Fibroblast of skin of left quadriceps (primary cell): ENCODE measurements at regions not wholly inside any gene's neighbourhood (a gene's known extent, or its start where the extent isn't known, plus 50 kb on each side); places are given as distances from the start of the nearest gene placed in this dataset.
"Not testable (repeated sequence)": the region's sequence is repeated elsewhere in the genome, so short reads cannot be mapped to it uniquely, and the experiment has no call there.

Source experiments
- DNase-seq, 2 experiments: peaks; one replicate each; pipeline ENCODE4 v3.0.0-alpha.2; 2013; ENCODE audit warnings: low read depth in 2 of 2

- DNase-seq: no peak
Observed at GRCh38 chr7:121744877-121745276, 128.1 kb upstream of the PTPRZ1 start.

GRCh38 chr7:121744319-121744718, 128.6 kb upstream of the PTPRZ1 start:
- DNase-seq: no peak

- no peak for DNase-seq
Observed at GRCh38 chr7:121741896-121742295, 131.1 kb upstream of the PTPRZ1 start.

- DNase-seq: no peak
Observed at GRCh38 chr7:121739465-121739864, 133.5 kb upstream of the PTPRZ1 start.

GRCh38 chr7:121730869-121731268, 142.1 kb upstream of the PTPRZ1 start:
- DNase-seq: no peak

DNA sequence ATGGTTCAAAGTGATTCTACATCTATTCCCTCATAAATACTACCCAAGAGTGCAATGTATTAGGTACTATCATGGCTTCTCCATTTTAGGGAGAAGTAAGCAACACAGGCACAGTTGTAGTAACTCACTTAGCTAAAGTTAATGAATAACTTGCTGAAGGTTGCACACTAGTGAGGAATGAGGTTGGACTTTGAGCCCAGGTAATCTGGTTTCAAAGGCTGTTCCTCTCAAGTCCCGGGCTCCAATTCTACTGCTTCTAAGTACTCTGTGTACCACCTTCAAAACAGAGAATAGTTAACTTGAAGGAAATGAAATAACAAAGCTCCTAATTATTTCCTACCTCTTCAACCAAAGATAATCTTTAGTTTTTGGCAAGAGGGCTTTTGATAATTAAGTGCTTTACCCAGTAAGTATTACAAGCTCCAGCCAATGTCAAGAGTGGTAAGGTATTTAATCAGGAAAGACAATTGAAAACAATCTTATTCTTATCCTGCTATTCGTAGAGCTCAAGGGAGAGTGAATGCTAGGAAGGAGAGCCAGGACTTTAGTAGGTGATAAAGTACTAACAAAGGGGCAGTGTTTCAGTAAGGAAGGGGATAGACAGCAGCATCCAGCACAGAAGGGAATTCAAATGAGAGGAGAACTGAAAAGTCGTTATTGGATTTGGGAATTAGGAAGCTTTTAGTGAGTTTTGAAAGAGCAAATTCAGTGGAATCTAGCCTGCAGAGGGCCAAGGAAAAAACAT, 158.2 kb upstream of the PTPRZ1 start:
- DNase-seq: no peak

DNA sequence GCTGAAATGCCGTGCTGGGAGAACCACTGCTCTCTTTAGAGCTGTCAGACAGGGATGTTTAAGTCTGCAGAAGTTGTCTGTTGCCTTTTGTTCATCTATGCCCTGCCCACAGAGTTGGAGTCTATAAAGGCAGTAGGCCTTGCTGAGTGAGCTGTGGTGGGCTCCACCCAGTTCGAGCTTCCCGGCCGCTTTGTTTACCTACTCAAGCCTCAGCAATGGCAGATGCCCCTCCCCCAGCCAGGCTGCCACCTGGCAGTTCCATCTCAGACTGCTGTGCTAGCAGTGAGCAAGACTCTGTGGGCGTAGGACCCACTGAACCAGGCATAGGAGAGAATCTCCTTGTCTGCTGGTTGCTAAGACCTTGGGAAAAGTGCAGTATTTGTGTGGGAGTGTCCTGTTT, 160.0 kb upstream of the PTPRZ1 start:
- not testable (repeated sequence) for DNase-seq

DNA sequence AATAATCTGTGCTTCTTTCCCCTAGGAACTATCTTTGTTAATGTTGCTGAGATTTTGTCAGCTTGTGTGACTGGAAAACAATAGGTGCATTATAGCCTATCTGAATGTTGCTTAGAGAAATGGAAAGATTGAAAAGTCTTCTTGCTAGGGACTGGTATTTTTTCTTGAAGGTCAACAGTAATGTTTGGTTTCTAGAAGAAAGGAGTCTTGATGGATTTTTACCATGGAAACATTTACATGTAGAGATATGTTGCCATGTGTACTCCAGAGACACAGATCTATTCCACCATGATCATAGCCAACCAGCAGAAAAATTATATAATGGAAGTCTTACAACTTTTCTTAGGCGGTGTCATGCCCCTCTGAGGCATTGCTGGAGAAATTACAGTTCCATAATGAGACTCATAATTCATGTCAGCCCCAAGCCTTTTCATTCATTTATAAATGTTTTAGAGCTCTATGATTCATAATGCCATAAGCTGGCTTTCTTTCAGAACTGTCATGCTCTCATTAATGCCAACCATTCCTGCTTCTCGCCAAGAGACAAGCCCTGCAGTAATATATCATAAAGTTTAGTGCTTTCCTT, 175.1 kb upstream of the PTPRZ1 start:
- DNase-seq: no peak

DNA sequence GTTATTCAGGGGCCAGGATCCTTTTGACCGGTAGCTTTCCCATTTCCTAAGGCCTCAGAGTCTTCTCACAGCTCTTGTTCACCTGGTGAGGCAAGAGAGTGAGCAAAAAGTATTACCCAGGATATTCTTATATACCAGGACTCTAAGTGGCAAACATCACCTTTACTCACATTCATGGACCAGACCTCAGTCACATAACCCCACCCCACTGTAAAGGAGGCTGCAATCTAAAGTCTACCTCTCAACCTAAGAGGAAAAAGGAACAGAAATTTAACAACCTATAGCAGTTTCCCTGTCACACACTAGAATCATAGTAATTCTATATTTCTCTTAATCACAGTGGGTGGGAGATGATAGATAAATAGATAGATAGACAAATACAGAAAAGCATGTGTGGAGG, 176.0 kb upstream of the PTPRZ1 start:
- DNase-seq: no peak

DNA sequence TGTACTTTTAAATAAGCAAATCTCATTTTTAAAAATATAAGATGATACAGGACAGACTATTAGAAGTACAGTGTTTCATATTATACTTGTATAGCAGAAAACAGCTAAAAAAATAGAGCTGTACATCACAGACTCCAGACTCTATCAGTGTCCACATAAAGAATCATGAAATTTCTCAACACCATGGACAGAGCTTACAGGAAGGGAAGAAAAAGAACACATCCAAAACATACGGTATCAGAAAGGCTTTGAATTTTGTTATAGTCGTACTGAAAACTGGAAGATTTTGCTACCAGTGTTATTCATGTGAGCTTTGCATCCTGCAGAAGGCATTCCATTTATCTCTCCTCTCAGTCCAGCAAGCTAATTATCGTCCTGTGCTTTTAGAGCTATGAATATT, 183.2 kb upstream of the PTPRZ1 start:
- DNase-seq: no peak

DNA sequence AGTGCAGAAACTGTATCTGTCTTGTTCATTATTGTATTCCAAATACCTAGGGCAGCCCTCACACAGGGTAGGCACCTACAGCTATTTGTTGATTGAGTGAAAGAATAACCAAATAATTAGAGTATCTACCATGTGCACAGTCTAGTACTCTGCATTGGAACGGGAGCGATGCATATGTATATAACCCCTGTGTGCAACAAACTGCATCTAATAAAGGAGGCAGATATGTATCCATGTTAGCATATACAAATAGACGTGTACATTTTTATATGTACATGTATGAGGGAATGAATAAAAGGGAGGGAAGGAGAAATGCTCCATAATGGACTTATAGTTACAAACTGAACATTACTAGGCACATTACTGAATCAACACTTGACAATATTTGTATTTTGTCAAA, 191.3 kb upstream of the PTPRZ1 start:
- no peak for DNase-seq

- no peak for DNase-seq
Observed at GRCh38 chr7:121676168-121676567, 196.8 kb upstream of the PTPRZ1 start.

DNA sequence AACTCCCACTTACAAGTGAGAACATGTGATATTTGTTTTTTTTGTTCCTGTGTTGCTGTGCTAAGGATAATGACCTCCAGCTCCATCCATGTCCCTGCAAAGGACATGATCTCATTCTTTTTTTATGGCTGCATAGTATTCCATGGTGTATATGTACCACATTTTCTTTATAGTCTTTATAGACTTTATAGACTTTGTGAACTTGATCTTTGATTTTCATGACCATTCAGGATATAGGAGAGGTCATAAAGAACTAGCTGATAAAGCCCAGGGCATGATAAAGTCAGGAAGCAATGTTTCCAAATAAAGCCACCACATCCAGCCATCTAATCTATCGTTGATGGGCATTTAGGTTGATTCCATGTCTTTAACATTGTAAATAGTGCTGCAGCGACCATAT, 198.5 kb upstream of the PTPRZ1 start:
- not testable (repeated sequence) for DNase-seq

- DNase-seq: no peak
Observed at GRCh38 chr7:121669144-121669543, 203.8 kb upstream of the PTPRZ1 start.

DNA sequence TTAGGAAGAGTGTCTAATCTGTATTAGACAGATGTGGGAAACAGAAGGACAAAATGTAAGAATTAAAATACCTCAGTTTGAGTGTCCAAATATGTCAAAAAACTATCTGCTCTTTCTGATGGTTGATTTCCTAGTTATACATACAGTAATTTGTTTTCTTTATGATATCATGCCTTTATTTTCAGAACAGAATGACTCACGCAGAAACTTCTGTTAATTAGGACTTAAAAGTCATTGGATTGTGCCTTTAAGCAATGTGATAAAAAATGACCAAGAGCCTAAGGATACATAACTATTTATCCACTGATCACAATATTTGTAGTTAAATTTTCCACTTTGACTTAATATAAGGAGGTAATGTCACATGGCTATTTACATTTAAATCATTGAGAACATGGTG, 206.7 kb upstream of the PTPRZ1 start:
- DNase-seq: no peak

DNA sequence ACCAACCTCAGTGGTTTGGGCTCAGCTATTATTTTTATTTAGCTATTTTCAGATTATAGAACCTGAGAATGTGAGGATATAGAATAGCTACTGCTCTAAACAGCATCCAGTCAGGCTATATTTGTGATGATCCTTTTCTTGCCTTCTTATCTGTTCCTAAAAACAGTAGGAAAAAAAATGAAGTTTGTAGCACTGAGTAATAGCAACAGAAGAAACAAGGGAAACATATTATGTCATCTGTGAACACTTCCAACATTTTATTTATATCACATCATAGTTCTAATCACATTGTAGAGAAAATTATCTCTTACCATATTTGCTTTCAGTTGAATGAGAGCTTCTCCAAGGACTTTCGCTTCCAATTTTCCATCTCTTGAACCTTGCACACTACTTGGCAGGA, 229.6 kb upstream of the PTPRZ1 start:
- DNase-seq: no peak

DNA sequence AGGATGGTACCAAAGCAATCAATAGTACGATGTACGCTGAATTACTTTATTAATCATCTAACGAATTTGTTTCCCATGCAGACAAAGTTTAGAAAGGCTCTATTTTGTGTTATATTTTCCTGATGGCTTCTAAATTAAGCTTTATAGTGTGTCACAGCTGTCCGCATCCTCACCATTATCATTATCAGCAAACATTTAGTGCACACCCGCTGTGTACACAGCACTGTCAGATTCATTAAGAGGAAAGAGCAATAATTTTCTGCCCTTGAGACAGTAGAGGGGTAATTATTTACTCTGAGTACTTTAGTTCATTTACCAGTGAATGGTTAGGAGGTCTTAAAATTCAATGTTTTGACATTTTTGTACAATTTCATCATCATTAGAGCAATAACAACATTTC, 233.3 kb upstream of the PTPRZ1 start:
- no peak for DNase-seq

DNA sequence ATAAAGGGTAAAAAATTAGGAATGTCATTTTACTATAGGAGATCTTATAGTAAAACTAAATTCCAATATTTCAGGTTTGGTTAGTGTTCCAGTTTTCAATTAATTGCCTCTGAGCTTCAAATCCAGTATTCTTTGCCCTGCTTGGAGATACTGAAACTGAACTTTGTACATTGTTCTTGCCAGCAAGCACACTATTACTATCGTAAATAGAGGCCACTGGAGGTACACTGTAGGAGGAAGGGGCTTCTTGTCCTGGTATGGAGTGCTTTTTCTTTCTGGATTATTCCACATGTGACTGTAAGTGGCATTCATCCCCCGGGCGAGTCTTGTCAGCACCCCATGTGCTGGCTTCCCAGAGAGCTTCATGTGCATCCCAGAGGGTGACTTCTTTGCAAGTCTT, 234.7 kb upstream of the PTPRZ1 start:
- DNase-seq: no peak

DNA sequence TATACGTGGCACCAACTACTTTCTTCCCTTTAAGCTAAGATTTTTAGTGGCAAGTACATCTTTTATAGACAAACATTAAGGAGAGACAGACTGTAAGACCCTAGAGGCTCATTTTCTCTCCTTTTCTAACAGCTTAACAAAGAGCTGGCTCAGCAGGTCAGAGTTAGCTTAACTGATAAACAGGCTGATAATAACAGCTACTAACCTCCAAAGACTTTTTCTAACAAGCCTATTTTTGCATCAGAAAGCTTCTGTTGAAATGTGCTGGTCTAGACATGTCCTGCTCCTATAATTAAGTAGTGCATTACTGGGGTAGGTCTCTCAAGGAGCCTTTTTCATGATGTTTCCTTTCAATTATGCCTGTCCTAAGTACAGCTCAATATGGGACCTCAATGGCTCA, 238.2 kb upstream of the FAM3C start:
- DNase-seq: no peak

DNA sequence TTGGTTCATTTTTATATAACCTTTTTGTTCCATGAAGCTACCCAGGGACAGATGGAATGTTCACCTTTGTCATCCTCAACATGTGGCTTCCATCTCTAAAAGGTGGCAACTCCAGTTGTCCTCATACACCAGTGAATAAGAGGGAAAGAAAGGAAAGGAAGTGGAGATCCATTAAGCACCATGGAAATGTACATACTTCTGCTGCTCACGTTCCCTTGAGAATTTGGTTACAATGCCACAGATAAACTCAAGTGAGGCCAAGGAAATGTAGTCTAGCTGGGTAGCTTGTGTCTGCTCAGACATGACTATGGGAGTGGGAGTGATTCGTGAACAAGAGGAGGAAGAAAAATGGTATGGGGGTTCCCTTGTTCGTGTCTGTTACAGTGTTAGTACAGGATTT, 237.1 kb upstream of the FAM3C start:
- no peak for DNase-seq

GRCh38 chr7:121624958-121625357, 228.8 kb upstream of the FAM3C start:
- DNase-seq: no peak

GRCh38 chr7:121623130-121623872, 227.2 kb upstream of the FAM3C start:
- DNase-seq: no peak

- DNase-seq: no peak
Observed at GRCh38 chr7:121621937-121622336, 225.8 kb upstream of the FAM3C start.
